ENCODE measurements at regions not wholly inside any gene's neighbourhood (a gene's known extent, or its start where the extent isn't known, plus 50 kb on each side); places are given as distances from the start of the nearest gene placed in this dataset.

DNA sequence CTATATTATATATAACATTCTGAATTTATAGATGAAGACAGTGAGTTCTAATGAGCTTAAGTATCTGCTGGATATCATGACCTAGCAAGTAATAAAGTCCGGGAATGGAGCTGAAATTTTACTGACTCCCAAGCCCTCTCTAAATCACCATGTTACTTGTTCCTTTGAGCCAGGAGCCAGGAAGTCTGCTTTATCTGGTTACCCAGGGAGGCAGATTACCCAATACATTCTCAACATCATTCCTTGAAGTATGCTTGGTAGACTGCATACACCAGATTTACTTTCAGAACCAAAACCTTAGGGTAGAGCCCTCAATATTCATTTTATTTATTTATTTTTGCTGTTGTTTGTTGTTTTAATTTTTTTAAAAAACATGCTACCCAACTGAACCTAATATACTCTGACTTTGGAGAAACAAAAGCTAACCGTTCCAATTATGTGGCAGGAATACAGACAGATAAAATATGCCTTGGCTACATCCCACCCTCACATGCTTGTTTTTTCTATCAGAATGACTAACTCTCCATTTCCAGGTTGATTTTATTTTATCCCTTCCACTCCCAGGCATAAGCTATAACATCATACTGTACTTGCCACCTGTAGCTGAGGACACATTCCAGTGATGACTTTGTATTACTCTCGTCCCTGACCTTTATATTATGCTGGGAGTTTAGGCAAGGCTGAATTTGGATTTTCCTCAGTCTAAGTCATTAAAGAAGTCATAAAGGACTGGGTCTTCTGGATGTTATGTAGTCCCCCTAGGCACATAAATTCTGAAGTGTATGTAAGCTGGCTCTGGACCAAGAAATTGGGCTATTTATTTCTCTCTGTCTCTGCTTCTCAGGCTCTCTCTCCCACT lies 82.0 kb downstream of the YIPF5 start:
- Mint-ChIP-seq H3K4me3 (no peak overlapping the region), H3K9me3 (no peaks in the 10 kb centered on the region), H3K27ac (peak overlapping the region; percentile 6), H3K36me3 (no peaks in the 10 kb centered on the region), H3K27me3 (peaks cover 5% of the 10 kb centered on the region), H3K4me1 (peaks cover 3% of the 10 kb centered on the region)
- POLR2A ChIA-PET, result no interaction called here
- ATAC-seq (ENCODE audit: low read depth) (no peak), DNase-seq (no peak)

DNA sequence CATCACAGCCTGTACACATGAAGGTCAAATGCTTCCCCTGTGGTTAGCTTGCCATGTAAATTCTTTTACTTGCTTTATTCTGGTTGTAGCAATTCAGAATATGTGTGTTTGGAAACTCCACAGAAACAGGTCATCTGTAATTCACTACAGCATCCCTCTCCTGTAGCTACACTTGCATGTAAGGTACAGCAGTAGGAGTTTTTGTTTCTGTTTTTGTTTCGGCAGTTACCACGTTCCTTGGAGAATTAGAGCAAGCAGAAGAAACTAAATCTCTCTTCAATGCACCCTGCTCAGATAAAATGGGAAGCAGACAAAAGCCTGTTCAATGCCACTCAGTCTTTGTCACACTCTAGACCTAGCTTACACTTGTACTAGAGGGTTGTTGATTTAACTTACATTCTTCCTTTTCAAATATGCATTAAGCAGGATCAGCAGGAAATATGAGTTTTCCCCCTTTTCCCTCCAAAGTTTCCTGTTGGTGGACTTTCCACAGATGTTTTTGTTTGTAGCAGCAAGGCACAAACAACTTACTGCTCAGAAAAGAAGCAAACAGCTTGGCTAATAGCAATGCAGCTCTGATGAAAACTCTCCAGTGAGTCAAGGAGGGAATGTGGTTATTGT lies 80.9 kb downstream of the YIPF5 start:
- Mint-ChIP-seq H3K4me3 (no peak overlapping the region), H3K27ac (no peak overlapping the region), H3K36me3 (no peaks in the 10 kb centered on the region), H3K27me3 (peaks cover 5% of the 10 kb centered on the region), H3K9me3 (peaks cover 2% of the 10 kb centered on the region), H3K4me1 (peaks cover 8% of the 10 kb centered on the region)
- POLR2A ChIA-PET, result no interaction called here
- DNase-seq, result no peak
- no peak for ATAC-seq (ENCODE audit: low read depth)

GRCh38 chr5:144092508-144092907 lies 78.0 kb downstream of the YIPF5 start:
- H3K4me3 Mint-ChIP-seq, result no peak overlapping the region
- DNase-seq (no peak), ATAC-seq (ENCODE audit: low read depth) (no peak)
- no peak overlapping the region for H3K27ac Mint-ChIP-seq
- peaks cover 5% of the 10 kb centered on the region for H3K27me3 Mint-ChIP-seq
- POLR2A ChIA-PET, result no interaction called here
- no peaks in the 10 kb centered on the region for H3K36me3 Mint-ChIP-seq
- peaks cover 5% of the 10 kb centered on the region for H3K9me3 Mint-ChIP-seq
- peaks cover 8% of the 10 kb centered on the region for H3K4me1 Mint-ChIP-seq

- Mint-ChIP-seq H3K9me3 (peaks cover 8% of the 10 kb centered on the region), H3K27ac (no peak overlapping the region), H3K36me3 (no peaks in the 10 kb centered on the region), H3K4me3 (no peak overlapping the region), H3K27me3 (peaks cover 5% of the 10 kb centered on the region), H3K4me1 (peaks cover 8% of the 10 kb centered on the region)
- POLR2A ChIA-PET, result no interaction called here
- no peak for ATAC-seq (ENCODE audit: low read depth)
- DNase-seq, result no peak
Measured at GRCh38 chr5:144093400-144093799, 77.1 kb downstream of the YIPF5 start.

DNA sequence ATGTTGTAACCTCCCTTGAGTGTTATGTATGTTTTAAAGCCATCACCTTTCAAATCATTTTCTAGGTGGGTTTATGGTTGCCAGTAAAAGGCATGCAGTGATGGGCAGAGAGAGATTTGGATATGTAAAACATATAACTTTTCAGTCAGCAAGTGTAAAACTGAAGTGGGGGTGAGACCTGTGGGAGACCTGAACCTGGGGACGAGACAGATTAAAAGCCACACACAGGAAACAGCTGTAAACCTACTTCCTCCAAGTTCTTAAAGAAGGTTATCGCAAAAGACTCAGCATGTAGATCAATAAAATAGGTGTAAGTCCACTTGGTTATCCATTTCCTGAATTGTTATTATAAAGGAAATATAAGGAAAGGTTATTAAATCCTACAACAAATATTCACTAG lies 76.6 kb downstream of the YIPF5 start:
- ATAC-seq (ENCODE audit: low read depth), result no peak
- DNase-seq, result no peak
- H3K27ac Mint-ChIP-seq, result no peak overlapping the region
- H3K36me3 Mint-ChIP-seq, result no peaks in the 10 kb centered on the region
- no peak overlapping the region for H3K4me3 Mint-ChIP-seq
- H3K27me3 Mint-ChIP-seq, result peaks cover 3% of the 10 kb centered on the region
- POLR2A ChIA-PET, result no interaction called here
- H3K9me3 Mint-ChIP-seq, result peaks cover 8% of the 10 kb centered on the region
- H3K4me1 Mint-ChIP-seq, result peaks cover 8% of the 10 kb centered on the region

DNA sequence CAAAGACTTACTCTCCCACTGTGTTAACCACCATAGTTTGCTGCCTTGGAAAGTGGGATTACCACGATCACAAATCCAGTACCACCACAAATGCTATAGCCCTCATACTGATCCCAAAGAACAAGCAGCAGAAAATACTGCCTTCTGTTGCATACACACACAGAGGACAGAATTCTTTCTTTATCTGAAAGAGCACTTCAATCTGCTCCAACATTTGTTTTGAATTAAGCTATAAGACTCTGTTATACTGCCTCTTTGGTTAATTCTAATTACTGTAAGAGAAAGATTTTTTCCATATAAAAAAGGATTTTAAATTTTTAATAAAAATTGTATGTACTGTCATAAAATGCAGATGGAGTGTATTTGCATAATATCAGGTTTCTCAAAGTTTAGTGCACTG lies 69.8 kb downstream of the YIPF5 start:
- H3K9me3 Mint-ChIP-seq, result peaks cover 3% of the 10 kb centered on the region
- H3K27me3 Mint-ChIP-seq, result no peaks in the 10 kb centered on the region
- POLR2A ChIA-PET, result no interaction called here
- no peak overlapping the region for H3K27ac Mint-ChIP-seq
- ATAC-seq (ENCODE audit: low read depth) (no peak), DNase-seq (no peak)
- no peaks in the 10 kb centered on the region for H3K36me3 Mint-ChIP-seq
- H3K4me1 Mint-ChIP-seq, result no peaks in the 10 kb centered on the region
- H3K4me3 Mint-ChIP-seq, result no peak overlapping the region

- no peaks in the 10 kb centered on the region for H3K36me3 Mint-ChIP-seq
- no peak overlapping the region for H3K4me3 Mint-ChIP-seq
- DNase-seq (no peak), ATAC-seq (ENCODE audit: low read depth) (no peak)
- no peaks in the 10 kb centered on the region for H3K4me1 Mint-ChIP-seq
- no peaks in the 10 kb centered on the region for H3K27me3 Mint-ChIP-seq
- no peak overlapping the region for H3K27ac Mint-ChIP-seq
- H3K9me3 Mint-ChIP-seq, result peaks cover 3% of the 10 kb centered on the region
- POLR2A ChIA-PET, result no interaction called here
Measured at GRCh38 chr5:144101616-144102015, 68.8 kb downstream of the YIPF5 start.

- POLR2A ChIA-PET, result no interaction called here
- no peaks in the 10 kb centered on the region for H3K27me3 Mint-ChIP-seq
Measured at GRCh38 chr5:144102361-144102760, 68.1 kb downstream of the YIPF5 start.

GRCh38 chr5:144102979-144103378 lies 67.5 kb downstream of the YIPF5 start:
- no peaks in the 10 kb centered on the region for H3K4me1 Mint-ChIP-seq
- no peaks in the 10 kb centered on the region for H3K36me3 Mint-ChIP-seq
- no peaks in the 10 kb centered on the region for H3K9me3 Mint-ChIP-seq
- no peak overlapping the region for H3K27ac Mint-ChIP-seq
- POLR2A ChIA-PET, result no interaction called here
- H3K4me3 Mint-ChIP-seq, result no peak overlapping the region
- DNase-seq (no peak), ATAC-seq (ENCODE audit: low read depth) (no peak)
- H3K27me3 Mint-ChIP-seq, result no peaks in the 10 kb centered on the region

More at GRCh38 chr5:144102361-144102760, 68.1 kb downstream of the YIPF5 start:
- peaks cover 3% of the 10 kb centered on the region for H3K9me3 Mint-ChIP-seq
- no peak for DNase-seq
- H3K4me1 Mint-ChIP-seq, result no peaks in the 10 kb centered on the region
- ATAC-seq (ENCODE audit: low read depth), result no peak
- no peak overlapping the region for H3K4me3 Mint-ChIP-seq
- no peak overlapping the region for H3K27ac Mint-ChIP-seq
- no peaks in the 10 kb centered on the region for H3K36me3 Mint-ChIP-seq

DNA sequence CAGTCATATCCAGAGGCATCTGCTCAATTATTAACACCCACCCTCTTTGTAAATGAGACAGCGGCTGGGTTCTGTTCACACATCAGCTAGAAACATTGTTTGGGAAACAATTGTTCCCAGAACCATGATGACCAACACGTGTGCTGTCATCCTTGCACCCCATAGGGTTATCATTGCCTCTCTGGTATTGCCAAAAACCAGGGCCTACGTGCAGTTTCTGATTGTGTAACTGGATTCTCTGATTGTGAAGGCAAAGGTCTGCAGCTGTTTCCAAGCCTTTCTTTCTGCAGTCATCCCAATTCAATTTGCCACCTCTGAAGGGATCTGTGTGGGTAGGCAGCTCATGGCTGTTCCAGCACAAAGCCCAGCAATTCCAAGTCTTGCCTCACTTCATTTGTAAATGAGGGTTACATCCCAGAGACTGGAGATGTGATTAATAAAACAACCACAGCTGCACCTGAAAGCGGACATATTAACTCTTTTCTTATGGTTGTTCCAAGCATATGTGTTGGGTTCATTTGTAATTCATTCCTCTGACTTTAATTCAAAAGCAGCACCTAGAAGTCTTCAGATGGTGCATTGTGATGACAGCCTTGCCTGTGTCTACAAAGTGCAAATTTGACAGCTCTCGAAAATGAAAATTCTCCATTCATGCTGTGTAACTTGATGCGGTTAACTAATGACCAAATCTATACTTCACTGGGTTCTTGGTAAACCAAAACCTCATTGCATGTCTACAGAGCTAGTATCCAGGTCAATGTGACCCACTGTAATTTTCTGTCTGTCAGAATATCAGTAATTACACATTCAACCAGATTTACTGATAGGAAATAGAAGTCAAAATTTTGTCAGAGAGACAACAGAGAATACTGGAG lies 66.6 kb downstream of the YIPF5 start:
- POLR2A ChIA-PET, result no interaction called here
- ATAC-seq (ENCODE audit: low read depth) (no peak), DNase-seq (no peak)
- no peaks in the 10 kb centered on the region for H3K9me3 Mint-ChIP-seq
- H3K27me3 Mint-ChIP-seq, result peaks cover 2% of the 10 kb centered on the region
- no peaks in the 10 kb centered on the region for H3K4me1 Mint-ChIP-seq
- H3K36me3 Mint-ChIP-seq, result no peaks in the 10 kb centered on the region
- no peak overlapping the region for H3K27ac Mint-ChIP-seq
- no peak overlapping the region for H3K4me3 Mint-ChIP-seq

GRCh38 chr5:144105371-144105770 lies 65.1 kb downstream of the YIPF5 start:
- Mint-ChIP-seq H3K9me3 (no peaks in the 10 kb centered on the region), H3K4me3 (no peak overlapping the region), H3K36me3 (no peaks in the 10 kb centered on the region), H3K27me3 (peaks cover 5% of the 10 kb centered on the region), H3K27ac (no peak overlapping the region), H3K4me1 (no peaks in the 10 kb centered on the region)
- DNase-seq (no peak), ATAC-seq (ENCODE audit: low read depth) (no peak)
- POLR2A ChIA-PET, result no interaction called here

GRCh38 chr5:144108131-144108530 lies 62.3 kb downstream of the YIPF5 start:
- no peaks in the 10 kb centered on the region for H3K36me3 Mint-ChIP-seq
- H3K27me3 Mint-ChIP-seq, result peaks cover 7% of the 10 kb centered on the region
- ATAC-seq (ENCODE audit: low read depth), result no peak
- POLR2A ChIA-PET, result no interaction called here
- no peak for DNase-seq
- no peak overlapping the region for H3K4me3 Mint-ChIP-seq
- no peaks in the 10 kb centered on the region for H3K9me3 Mint-ChIP-seq
- no peaks in the 10 kb centered on the region for H3K4me1 Mint-ChIP-seq
- no peak overlapping the region for H3K27ac Mint-ChIP-seq

Measured in activated naive CD8-positive, alpha-beta T cell treated with anti-CD3 and anti-CD28 coated beads, Interleukin-2, amount 10 ng/mL, durations not matched to agents 7 days and 5 days (primary cell).